H9 (cell line): ENCODE measurements at regions not wholly inside any gene's neighbourhood (a gene's known extent, or its start where the extent isn't known, plus 50 kb on each side); places are given as distances from the start of the nearest gene placed in this dataset.

Source experiments
- DNase-seq: peaks from one replicate; pipeline ENCODE4 v3.0.0-alpha.2; 2017
- H2AFZ ChIP-seq: one replicate; pipeline ENCODE4 v1.6.1; 2013; ENCODE audit warnings: mild to moderate bottlenecking, low read length, control low read depth, moderate library complexity
- H2AK5ac ChIP-seq: 2 replicates; pipeline ENCODE4 v1.6.1; 2013; ENCODE audit warnings: low read length, control low read depth, mixed read lengths; ENCODE audit not compliant: insufficient read length
- H2BK120ac ChIP-seq: one replicate; pipeline ENCODE4 v1.6.1; 2013; ENCODE audit warnings: low read depth, mild to moderate bottlenecking, low read length, control low read depth, inconsistent platforms; ENCODE audit not compliant: poor library complexity, severe bottlenecking
- H2BK12ac ChIP-seq: 2 replicates; pipeline ENCODE4 v1.6.1; 2013; ENCODE audit warnings: low read length, control low read depth, mixed read lengths, low read depth; ENCODE audit not compliant: insufficient read length
- H2BK15ac ChIP-seq: 2 replicates; pipeline ENCODE4 v1.6.1; 2013; ENCODE audit warnings: low read depth, low read length, control low read depth
- H2BK20ac ChIP-seq: one replicate; pipeline ENCODE4 v1.6.1; 2013; ENCODE audit warnings: low read depth, mild to moderate bottlenecking, low read length, control low read depth, inconsistent platforms; ENCODE audit not compliant: poor library complexity, severe bottlenecking
- H2BK5ac ChIP-seq: 2 replicates; pipeline ENCODE4 v1.6.1; 2013; ENCODE audit warnings: low read length, control low read depth, mixed read lengths; ENCODE audit not compliant: insufficient read length
- H3K14ac ChIP-seq: 2 replicates; pipeline ENCODE4 v1.6.1; 2013; ENCODE audit warnings: low read length, control low read depth; ENCODE audit not compliant: insufficient read depth
- H3K18ac ChIP-seq: 2 replicates; pipeline ENCODE4 v1.6.1; 2013; ENCODE audit warnings: low read depth, mild to moderate bottlenecking, mixed read lengths, low read length, control low read depth; ENCODE audit not compliant: insufficient read length
- H3K23ac ChIP-seq: 2 replicates; pipeline ENCODE4 v1.6.1; 2013; ENCODE audit warnings: low read length, control low read depth, mixed read lengths, low read depth; ENCODE audit not compliant: insufficient read length
- H3K23me2 ChIP-seq: 2 replicates; pipeline ENCODE4 v1.6.1; 2013; ENCODE audit warnings: low read depth, mild to moderate bottlenecking, mixed read lengths, low read length, control low read depth; ENCODE audit not compliant: insufficient read length, poor library complexity, severe bottlenecking
- H3K27ac ChIP-seq: 2 replicates; pipeline ENCODE4 v1.5.1; 2013; ENCODE audit warnings: low read length, control low read depth, mixed read lengths, low read depth; ENCODE audit not compliant: insufficient read length
- H3K27me3 ChIP-seq: 2 replicates; pipeline ENCODE4 v1.6.1; 2013; ENCODE audit warnings: low read length, control low read depth, inconsistent platforms; ENCODE audit not compliant: insufficient read depth
- H3K4ac ChIP-seq: 2 replicates; pipeline ENCODE4 v1.6.1; 2013; ENCODE audit warnings: low read depth, mild to moderate bottlenecking, control low read depth, inconsistent platforms, low read length, moderate library complexity
- H3K4me1 ChIP-seq: 2 replicates; pipeline ENCODE4 v1.6.1; 2013; ENCODE audit warnings: low read length, control low read depth, inconsistent platforms; ENCODE audit not compliant: insufficient read depth
- H3K4me2 ChIP-seq: 2 replicates; pipeline ENCODE4 v1.6.1; 2013; ENCODE audit warnings: low read length, control low read depth, mixed read lengths; ENCODE audit not compliant: insufficient read length, insufficient read depth
- H3K56ac ChIP-seq: 2 replicates; pipeline ENCODE4 v1.6.1; 2013; ENCODE audit warnings: low read depth, mild to moderate bottlenecking, mixed read lengths, low read length, control low read depth; ENCODE audit not compliant: insufficient read length
- H3K79me1 ChIP-seq: 2 replicates; pipeline ENCODE4 v1.6.1; 2013; ENCODE audit warnings: low read depth, mild to moderate bottlenecking, moderate library complexity, low read length, control low read depth, inconsistent platforms; ENCODE audit not compliant: insufficient read depth, poor library complexity, severe bottlenecking
- H3K79me2 ChIP-seq: 2 replicates; pipeline ENCODE4 v1.6.1; 2013; ENCODE audit warnings: low read length, control low read depth, inconsistent platforms; ENCODE audit not compliant: insufficient read depth
- H3K9ac ChIP-seq: 2 replicates; pipeline ENCODE4 v1.6.1; 2013; ENCODE audit warnings: low read length, control low read depth, mixed read lengths; ENCODE audit not compliant: insufficient read length; ENCODE audit errors: extremely low read depth
- H3K9me3 ChIP-seq: one replicate; pipeline ENCODE4 v1.6.1; 2013; ENCODE audit warnings: low read depth, low read length, inconsistent platforms; ENCODE audit not compliant: control insufficient read depth
- H3T11ph ChIP-seq: one replicate; pipeline ENCODE4 v1.6.1; 2013; ENCODE audit warnings: mild to moderate bottlenecking, low read length, control low read depth, inconsistent platforms
- H4K20me1 ChIP-seq: one replicate; pipeline ENCODE4 v1.6.1; 2013; ENCODE audit not compliant: control insufficient read depth, insufficient read length, insufficient read depth
- H4K5ac ChIP-seq: 2 replicates; pipeline ENCODE4 v1.6.1; 2013; ENCODE audit warnings: low read depth, mild to moderate bottlenecking, mixed read lengths, low read length, control low read depth; ENCODE audit not compliant: insufficient read length
- H4K8ac ChIP-seq: replicated peaks from 2 replicates; pipeline ENCODE4 v1.6.1; 2013; ENCODE audit warnings: low read length, control low read depth, mixed read lengths, low read depth; ENCODE audit not compliant: insufficient read length
- H4K91ac ChIP-seq: 2 replicates; pipeline ENCODE4 v1.6.1; 2013; ENCODE audit warnings: low read depth, mild to moderate bottlenecking, moderate library complexity, mixed read lengths, low read length, control low read depth; ENCODE audit not compliant: insufficient read length
- H3K27ac Mint-ChIP-seq, 3 experiments: 2 replicates in 2 of 3; 3 replicates in 1 of 3; pipeline ENCODE4 v1.8.0; 2020 to 2021; ENCODE audit warnings: mixed read lengths in 3 of 3, mild to moderate bottlenecking in 1 of 3, moderate library complexity in 1 of 3
- H3K27me3 Mint-ChIP-seq: 2 replicates; pipeline ENCODE4 v1.8.0; 2021; ENCODE audit warnings: low read depth, mild to moderate bottlenecking, moderate library complexity, mixed read lengths
- H3K36me3 Mint-ChIP-seq, 3 experiments: 2 replicates in 2 of 3; 3 replicates in 1 of 3; pipeline ENCODE4 v1.8.0; 2020 to 2021; ENCODE audit warnings: low read depth in 3 of 3, mixed read lengths in 3 of 3; ENCODE audit not compliant: insufficient read depth in 1 of 3
- H3K4me1 Mint-ChIP-seq, 2 experiments: 2 replicates each; pipeline ENCODE4 v1.8.0; 2020; ENCODE audit warnings: mixed read lengths in 2 of 2
- H3K4me3 Mint-ChIP-seq, 2 experiments: 2 replicates in 1 of 2; 3 replicates in 1 of 2; pipeline ENCODE4 v1.8.0; 2020 to 2021; ENCODE audit warnings: mild to moderate bottlenecking in 2 of 2, mixed read lengths in 2 of 2, moderate library complexity in 1 of 2
- H3K9me3 Mint-ChIP-seq, 2 experiments: 2 replicates in 1 of 2; 3 replicates in 1 of 2; pipeline ENCODE4 v1.8.0; 2020; ENCODE audit warnings: mild to moderate bottlenecking in 2 of 2, mixed read lengths in 2 of 2, moderate library complexity in 1 of 2
- WGBS: extraction: QIAGEN DNeasy Blood & Tissue Kit; methylation state at CpG from one replicate; pipeline ENCODE4 v1.1.7; 2013; ENCODE audit warnings: missing lambda C conversion rate, low lambda C conversion rate, mixed read lengths; ENCODE audit not compliant: insufficient read length; ENCODE audit errors: extremely low coverage; 5-methylcytosine and 5-hydroxymethylcytosine counted together
- TF ChIP-seq, protein P1 (sequence below): fragments of 200-600 bp; sonication (generic); conservative IDR thresholded peaks from 3 replicates; pipeline ENCODE4 v1.8.0; 2021; ENCODE audit warnings: antibody characterized with exemption, mild to moderate bottlenecking

DNA sequence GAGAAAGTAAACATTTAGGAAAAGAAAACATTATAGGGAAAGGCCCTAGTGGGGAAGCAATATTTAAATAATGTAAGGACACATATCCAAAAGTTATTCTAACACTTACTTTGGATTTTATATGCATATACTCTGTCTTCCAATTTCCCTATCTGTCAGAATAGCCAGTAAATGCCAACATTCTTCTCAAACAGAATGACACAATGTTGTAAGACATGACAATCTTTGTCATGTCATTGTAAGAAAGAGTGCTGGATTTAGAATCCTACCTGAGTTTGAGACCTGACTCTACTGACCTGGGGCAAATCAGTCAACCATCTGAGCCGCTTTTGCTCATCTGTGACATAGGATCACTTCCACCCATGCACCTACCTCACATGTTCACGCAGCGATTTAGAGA is 198.3 kb downstream of the PHLDA1 start:
- Histone ChIP-seq H3K27me3 (no peaks in the 10 kb centered on the region), H4K8ac (no peak overlapping the region), H4K20me1 (no peaks in the 10 kb centered on the region), H3K18ac (no peak overlapping the region), H3K23me2 (no peaks in the 10 kb centered on the region), H3K27ac (no peak overlapping the region), H3K4me1 (no peaks in the 10 kb centered on the region), H2BK5ac (no peak overlapping the region), H4K5ac (no peak overlapping the region), H3K4ac (no peak overlapping the region), H3K9me3 (no peaks in the 10 kb centered on the region), H3K4me2 (no peak overlapping the region), H3K14ac (no peak overlapping the region), H3T11ph (no peak overlapping the region), H3K9ac (no peak overlapping the region), H3K79me2 (no peaks in the 10 kb centered on the region), H2BK120ac (no peak overlapping the region), H2BK20ac (no peak overlapping the region), H3K56ac (no peak overlapping the region), H3K79me1 (no peaks in the 10 kb centered on the region), H4K91ac (no peak overlapping the region), H2BK15ac (no peak overlapping the region), H2BK12ac (no peak overlapping the region), H3K23ac (no peak overlapping the region), H2AFZ (no peak overlapping the region), H2AK5ac (no peak overlapping the region)
- Mint-ChIP-seq H3K27me3 (no peaks in the 10 kb centered on the region), H3K27ac (no peak overlapping the region), H3K4me1 (peaks cover 0 to 5% of the 10 kb centered on the region in 2 experiments; a peak in 1 of 4 replicates), H3K4me3 (no peak overlapping the region), H3K36me3 (no peaks in the 10 kb centered on the region), H3K9me3 (no peaks in the 10 kb centered on the region)
- no peak for DNase-seq
- WGBS: no CpG with 5 or more reads among the region's 3 CpGs
- TF ChIP-seq, protein P1, sequence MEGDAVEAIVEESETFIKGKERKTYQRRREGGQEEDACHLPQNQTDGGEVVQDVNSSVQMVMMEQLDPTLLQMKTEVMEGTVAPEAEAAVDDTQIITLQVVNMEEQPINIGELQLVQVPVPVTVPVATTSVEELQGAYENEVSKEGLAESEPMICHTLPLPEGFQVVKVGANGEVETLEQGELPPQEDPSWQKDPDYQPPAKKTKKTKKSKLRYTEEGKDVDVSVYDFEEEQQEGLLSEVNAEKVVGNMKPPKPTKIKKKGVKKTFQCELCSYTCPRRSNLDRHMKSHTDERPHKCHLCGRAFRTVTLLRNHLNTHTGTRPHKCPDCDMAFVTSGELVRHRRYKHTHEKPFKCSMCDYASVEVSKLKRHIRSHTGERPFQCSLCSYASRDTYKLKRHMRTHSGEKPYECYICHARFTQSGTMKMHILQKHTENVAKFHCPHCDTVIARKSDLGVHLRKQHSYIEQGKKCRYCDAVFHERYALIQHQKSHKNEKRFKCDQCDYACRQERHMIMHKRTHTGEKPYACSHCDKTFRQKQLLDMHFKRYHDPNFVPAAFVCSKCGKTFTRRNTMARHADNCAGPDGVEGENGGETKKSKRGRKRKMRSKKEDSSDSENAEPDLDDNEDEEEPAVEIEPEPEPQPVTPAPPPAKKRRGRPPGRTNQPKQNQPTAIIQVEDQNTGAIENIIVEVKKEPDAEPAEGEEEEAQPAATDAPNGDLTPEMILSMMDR: no peak
